ENCODE measurements at regions not wholly inside any gene's neighbourhood (a gene's known extent, or its start where the extent isn't known, plus 50 kb on each side); places are given as distances from the start of the nearest gene placed in this dataset.

- no peak for DNase-seq
Measured at GRCh38 chr5:38719916-38720315, 125.9 kb upstream of the OSMR start.

GRCh38 chr5:38720554-38721361 lies 125.1 kb upstream of the OSMR start:
- DNase-seq = peak; percentile 18

GRCh38 chr5:38722918-38723317 lies 122.9 kb upstream of the OSMR start:
- no peak for DNase-seq

- no peak for DNase-seq
Measured at GRCh38 chr5:38723426-38723825, 122.4 kb upstream of the OSMR start.

- DNase-seq = peak; percentile 4
Measured at GRCh38 chr5:38724301-38725030, 121.3 kb upstream of the OSMR start.

- no peak for DNase-seq
Measured at GRCh38 chr5:38725371-38725865, 120.4 kb upstream of the OSMR start.

- no peak for DNase-seq
Measured at GRCh38 chr5:38726279-38726678, 119.5 kb upstream of the OSMR start.

GRCh38 chr5:38728029-38728428 lies 117.8 kb upstream of the OSMR start:
- no peak for DNase-seq

GRCh38 chr5:38731461-38731860 lies 114.4 kb upstream of the OSMR start:
- DNase-seq = no peak

- DNase-seq = peak; percentile 15
Measured at GRCh38 chr5:38734353-38734752, 111.5 kb upstream of the OSMR start.

- no peak for DNase-seq
Measured at GRCh38 chr5:38736089-38736488, 109.7 kb upstream of the OSMR start.

- DNase-seq = no peak
Measured at GRCh38 chr5:38737976-38738375, 107.8 kb upstream of the OSMR start.

- DNase-seq = no peak
Measured at GRCh38 chr5:38739011-38739704, 106.7 kb upstream of the OSMR start.

- peak; percentile 21 for DNase-seq
Measured at GRCh38 chr5:38739705-38740045, 106.1 kb upstream of the OSMR start.

- no peak for DNase-seq
Measured at GRCh38 chr5:38742821-38743220, 103.0 kb upstream of the OSMR start.

GRCh38 chr5:38743562-38743961 lies 102.2 kb upstream of the OSMR start:
- DNase-seq = no peak

GRCh38 chr5:38745836-38746732 lies 99.7 kb upstream of the OSMR start:
- no peak for DNase-seq

- no peak for DNase-seq
Measured at GRCh38 chr5:38749861-38750260, 96.0 kb upstream of the OSMR start.

- DNase-seq = peak; percentile 18
Measured at GRCh38 chr5:38751103-38751502, 94.7 kb upstream of the OSMR start.

GRCh38 chr5:38752012-38752536 lies 93.7 kb upstream of the OSMR start:
- no peak for DNase-seq

GRCh38 chr5:38752622-38753021 lies 93.2 kb upstream of the OSMR start:
- no peak for DNase-seq

- DNase-seq = no peak
Measured at GRCh38 chr5:38753141-38753540, 92.7 kb upstream of the OSMR start.

Measured in NCI-H82 (cell line).